ENCODE measurements at regions not wholly inside any gene's neighbourhood (a gene's known extent, or its start where the extent isn't known, plus 50 kb on each side); places are given as distances from the start of the nearest gene placed in this dataset.

GRCh38 chr6:166004876-166005275 is 162.8 kb downstream of the TBXT start:
- TF ChIP-seq CTCF (conservative IDR thresholded peaks at IDR 0.05; ENCODE audit: low read depth, low read length) (no peak), RCOR1 (IDR thresholded peaks at IDR 0.05; ENCODE audit: insufficient replicate concordance, low read length) (no peak), RAD21 (IDR thresholded peaks at IDR 0.05; ENCODE audit: low read length) (no peak), BHLHE40 (IDR thresholded peaks at IDR 0.05; ENCODE audit: low read depth, low read length) (no peak), ELK1 (IDR thresholded peaks at IDR 0.05; ENCODE audit: borderline replicate concordance, low read depth, low read length) (no peak), FOS (IDR thresholded peaks at IDR 0.05; ENCODE audit: low read depth, low read length) (no peak), RFX5 (IDR thresholded peaks at IDR 0.05; ENCODE audit: low read depth, low read length) (no peak), POLR2A (IDR thresholded peaks at IDR 0.05; ENCODE audit: low read depth, low read length) (no peak), MAFK (IDR thresholded peaks at IDR 0.05; ENCODE audit: low read depth, low read length) (no peak), CHD1 (IDR thresholded peaks at IDR 0.05; ENCODE audit: low read depth, low read length) (no peak), MAZ (IDR thresholded peaks at IDR 0.05; ENCODE audit: borderline replicate concordance, low read depth, low read length) (no peak)
